Esophagus muscularis mucosa (tissue), 4 donors: ENCODE measurements at regions not wholly inside any gene's neighbourhood (a gene's known extent, or its start where the extent isn't known, plus 50 kb on each side); places are given as distances from the start of the nearest gene placed in this dataset.

ENCODE experiments used
- DNase-seq: peaks from one replicate; pipeline ENCODE4 v3.0.0-alpha.2; 2017; ENCODE audit errors: extremely low spot score
- H3K27ac ChIP-seq, 4 donors: fragments of 200-600 bp; sonication (generic); replicated peaks in 1 of 4; 1 replicate in 3 of 4; 2 replicates in 1 of 4; pipeline ENCODE4 v1.5.1; 2016 to 2019; ENCODE audit warnings: mild to moderate bottlenecking in 1 of 4
- H3K27me3 ChIP-seq, 4 donors: fragments of 200-600 bp; sonication (generic); one replicate each; pipeline versions ENCODE4 v1.5.1 to v1.6.0; 2016 to 2019
- H3K36me3 ChIP-seq, 4 donors: fragments of 200-600 bp; sonication (generic); one replicate each; pipeline ENCODE4 v1.5.1; 2016 to 2019
- H3K4me1 ChIP-seq, 4 donors: fragments of 200-600 bp; sonication (generic); one replicate each; pipeline ENCODE4 v1.5.1; 2016 to 2019
- H3K4me3 ChIP-seq, 4 donors: fragments of 200-600 bp; sonication (generic); 1 replicate in 2 of 4; 2 replicates in 2 of 4; pipeline ENCODE4 v1.5.1; 2016 to 2019; ENCODE audit warnings: mild to moderate bottlenecking in 4 of 4, moderate library complexity in 1 of 4
- H3K9me3 ChIP-seq, 4 donors: fragments of 200-600 bp; sonication (generic); 1 replicate in 3 of 4; 2 replicates in 1 of 4; pipeline ENCODE4 v1.5.1; 2016 to 2019
- EP300 ChIP-seq: sonication (generic); formaldehyde crosslinking; IDR thresholded peaks from one replicate; pipeline ENCODE4 v1.6.1; 2017; ENCODE audit warnings: antibody characterized with exemption
- POLR2A ChIP-seq: fragments of 450-650 bp; IDR thresholded peaks from one replicate; pipeline ENCODE4 v1.6.1; 2017; ENCODE audit warnings: antibody characterized with exemption, moderate library complexity, mild to moderate bottlenecking, low read depth
- POLR2AphosphoS5 ChIP-seq, 2 donors: sonication (generic); formaldehyde crosslinking; IDR thresholded peaks; one replicate each; pipeline ENCODE4 v1.6.1; 2017; ENCODE audit warnings: antibody characterized with exemption in 2 of 2
- WGBS: methylation state at CpG from one replicate; pipeline ENCODE4 v1.1.5; 2018; 5-methylcytosine and 5-hydroxymethylcytosine counted together
- intact Hi-C: fragments of 100-400 bp; cut with DNase I; formaldehyde crosslinking; loops from one replicate; pipeline ENCODE4 v1.15.1; 2023
- TF ChIP-seq, protein P1 (sequence below), 3 experiments: fragments of 200-600 bp in 2 of 3; fragments of 450-650 bp in 1 of 3; sonication (generic) in 2 of 3; IDR thresholded peaks; one replicate each; pipeline ENCODE4 v1.5.1; 2017 to 2019; ENCODE audit warnings: antibody characterized with exemption in 3 of 3, mild to moderate bottlenecking in 2 of 3, moderate library complexity in 1 of 3

DNA sequence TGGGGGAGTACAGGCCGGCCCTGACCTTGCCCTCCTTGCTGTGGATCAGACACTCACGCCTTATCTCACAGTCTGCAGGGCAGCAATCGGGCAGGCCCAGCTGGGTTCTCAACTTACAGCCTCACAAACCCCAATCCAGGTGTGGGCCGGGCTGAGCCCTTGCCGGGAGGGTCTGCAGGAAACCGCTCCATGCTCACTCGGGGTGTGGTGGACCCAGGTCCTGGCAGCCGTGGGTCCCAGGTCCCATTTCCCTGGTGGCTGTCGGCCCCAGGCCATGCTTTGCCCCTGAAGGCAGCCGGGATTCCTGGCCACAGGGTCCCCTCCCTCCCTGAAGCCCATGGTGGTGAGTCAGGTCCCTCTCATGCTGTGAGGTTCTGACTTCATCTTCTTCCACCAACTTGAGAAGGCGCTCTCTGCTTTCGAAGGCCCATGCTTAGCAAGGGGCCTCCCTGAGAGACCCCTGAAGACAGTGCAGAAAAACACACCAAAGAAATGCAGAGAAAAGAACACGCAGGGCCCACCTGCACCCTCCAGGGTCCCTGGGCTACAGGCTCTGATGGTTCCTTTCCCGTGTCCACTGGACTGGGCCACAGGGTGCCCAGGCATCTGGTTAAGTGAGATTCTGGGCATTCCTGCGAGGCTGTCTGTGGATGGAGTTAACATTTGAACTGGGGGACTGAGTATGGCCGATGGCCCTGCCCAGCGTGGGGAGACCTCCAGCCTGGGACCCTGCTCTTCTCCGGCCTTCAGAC, 588.2 kb downstream of the BRD1 start:
- 84% methylated on average over 6 of the region's 18 CpGs for WGBS
- intact Hi-C loops: no loop called here
- peak; percentile 83 for DNase-seq

DNA sequence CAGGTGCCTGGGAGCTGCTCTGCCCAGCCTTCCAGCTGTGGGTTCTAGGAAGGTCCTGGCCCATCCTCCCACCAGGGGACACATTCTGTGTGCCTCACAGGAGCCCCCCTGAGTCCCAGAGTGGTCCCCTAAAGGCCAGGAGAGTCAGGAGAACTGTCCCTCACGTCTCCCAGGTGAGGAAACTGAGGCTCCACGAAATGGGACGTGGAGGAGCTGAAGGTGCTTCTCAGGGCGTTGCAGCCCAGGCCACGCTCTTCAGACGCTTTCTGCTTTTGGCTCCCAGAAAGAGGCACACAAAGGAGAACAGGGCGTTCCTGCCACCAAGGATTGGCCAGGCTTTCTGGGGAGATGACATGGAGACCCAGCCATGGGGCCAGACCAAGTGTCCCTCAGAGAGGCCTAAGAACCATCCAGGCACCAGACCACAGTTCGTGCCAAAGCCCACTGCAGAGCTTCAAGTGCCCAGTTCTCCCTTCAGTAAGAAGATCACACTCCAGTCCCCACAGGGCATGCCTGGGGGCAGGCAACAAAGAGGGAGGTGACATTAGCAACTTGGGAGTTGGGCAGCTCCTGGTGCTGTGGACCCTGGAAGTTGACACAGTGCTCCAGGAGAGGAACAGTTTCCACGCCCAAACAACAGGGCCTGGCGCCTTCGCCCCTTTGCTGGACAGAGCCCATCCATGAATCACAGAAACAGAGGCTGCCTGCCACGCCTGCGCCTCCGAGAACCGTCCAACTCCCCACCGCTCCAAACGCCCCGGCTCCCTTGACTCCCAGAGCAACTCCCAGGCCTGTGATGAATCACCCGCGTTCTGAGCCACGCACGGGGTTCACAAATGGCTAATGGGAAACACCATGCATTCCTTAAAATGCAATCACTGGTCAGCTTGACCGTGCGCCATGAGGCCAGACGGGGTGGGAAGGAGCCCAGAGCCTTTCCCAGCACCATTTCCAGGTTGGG, 589.2 kb downstream of the BRD1 start:
- intact Hi-C loops: no loop called here
- H3K27me3 ChIP-seq: peaks cover 0 to 55% (median 0%) of the 10 kb centered on the region in 4 donors
- H3K4me1 ChIP-seq: no peaks in the 10 kb centered on the region
- WGBS: 68% methylated on average over 18 of the region's 25 CpGs
- no peak overlapping the region for H3K27ac ChIP-seq
- no peaks in the 10 kb centered on the region for H3K9me3 ChIP-seq
- no peak for TF ChIP-seq POLR2AphosphoS5 (IDR thresholded peaks at IDR 0.05)
- TF ChIP-seq, protein P1, sequence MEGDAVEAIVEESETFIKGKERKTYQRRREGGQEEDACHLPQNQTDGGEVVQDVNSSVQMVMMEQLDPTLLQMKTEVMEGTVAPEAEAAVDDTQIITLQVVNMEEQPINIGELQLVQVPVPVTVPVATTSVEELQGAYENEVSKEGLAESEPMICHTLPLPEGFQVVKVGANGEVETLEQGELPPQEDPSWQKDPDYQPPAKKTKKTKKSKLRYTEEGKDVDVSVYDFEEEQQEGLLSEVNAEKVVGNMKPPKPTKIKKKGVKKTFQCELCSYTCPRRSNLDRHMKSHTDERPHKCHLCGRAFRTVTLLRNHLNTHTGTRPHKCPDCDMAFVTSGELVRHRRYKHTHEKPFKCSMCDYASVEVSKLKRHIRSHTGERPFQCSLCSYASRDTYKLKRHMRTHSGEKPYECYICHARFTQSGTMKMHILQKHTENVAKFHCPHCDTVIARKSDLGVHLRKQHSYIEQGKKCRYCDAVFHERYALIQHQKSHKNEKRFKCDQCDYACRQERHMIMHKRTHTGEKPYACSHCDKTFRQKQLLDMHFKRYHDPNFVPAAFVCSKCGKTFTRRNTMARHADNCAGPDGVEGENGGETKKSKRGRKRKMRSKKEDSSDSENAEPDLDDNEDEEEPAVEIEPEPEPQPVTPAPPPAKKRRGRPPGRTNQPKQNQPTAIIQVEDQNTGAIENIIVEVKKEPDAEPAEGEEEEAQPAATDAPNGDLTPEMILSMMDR (IDR thresholded peaks at IDR 0.05): no peak
- TF ChIP-seq EP300: no peak
- no peak for TF ChIP-seq POLR2A
- DNase-seq: peak; percentile 75
- no peak overlapping the region for H3K4me3 ChIP-seq
- no peaks in the 10 kb centered on the region for H3K36me3 ChIP-seq

More for the DNA sequence above, 588.2 kb downstream of the BRD1 start:
- Histone ChIP-seq H3K27ac (no peak overlapping the region), H3K36me3 (no peaks in the 10 kb centered on the region), H3K4me3 (no peak overlapping the region), H3K9me3 (no peaks in the 10 kb centered on the region), H3K27me3 (peaks cover 0 to 58% (median 0%) of the 10 kb centered on the region in 4 donors), H3K4me1 (no peaks in the 10 kb centered on the region)
- TF ChIP-seq EP300 (no peak), POLR2A (no peak), POLR2AphosphoS5 (IDR thresholded peaks at IDR 0.05) (no peak)
- TF ChIP-seq, protein P1 (IDR thresholded peaks at IDR 0.05): no peak

DNA sequence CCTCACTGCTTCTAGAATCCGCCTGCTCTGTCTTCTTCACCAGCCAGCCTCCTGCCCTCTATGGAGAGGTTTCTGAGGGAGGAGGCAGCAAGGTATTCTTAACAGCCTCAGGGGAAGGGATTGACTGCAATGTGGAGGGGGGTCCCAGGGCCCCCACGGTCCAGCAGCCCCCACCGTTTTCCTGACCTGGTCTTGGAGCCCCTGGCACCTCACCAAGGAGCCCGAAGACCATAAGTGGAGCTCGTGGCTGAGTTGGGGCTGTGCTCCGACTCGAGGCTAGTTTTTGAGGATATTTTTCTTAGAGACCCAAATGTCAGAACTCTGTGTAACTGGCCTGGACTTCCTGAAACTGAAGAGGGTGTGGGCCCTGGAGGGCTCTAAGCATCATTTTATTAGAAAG, 590.0 kb downstream of the BRD1 start:
- Histone ChIP-seq H3K4me1 (no peaks in the 10 kb centered on the region), H3K27ac (no peak overlapping the region), H3K36me3 (no peaks in the 10 kb centered on the region), H3K9me3 (no peaks in the 10 kb centered on the region), H3K27me3 (peaks cover 0 to 59% (median 0%) of the 10 kb centered on the region in 4 donors), H3K4me3 (no peak overlapping the region)
- intact Hi-C loops: no loop called here
- WGBS: 51% methylated on average over 6 of the region's 7 CpGs
- peak; percentile 74 for DNase-seq
- TF ChIP-seq POLR2A: no peak
- no peak for TF ChIP-seq EP300
- TF ChIP-seq, protein P1 (IDR thresholded peaks at IDR 0.05): no peak
- TF ChIP-seq POLR2AphosphoS5 (IDR thresholded peaks at IDR 0.05): no peak

DNA sequence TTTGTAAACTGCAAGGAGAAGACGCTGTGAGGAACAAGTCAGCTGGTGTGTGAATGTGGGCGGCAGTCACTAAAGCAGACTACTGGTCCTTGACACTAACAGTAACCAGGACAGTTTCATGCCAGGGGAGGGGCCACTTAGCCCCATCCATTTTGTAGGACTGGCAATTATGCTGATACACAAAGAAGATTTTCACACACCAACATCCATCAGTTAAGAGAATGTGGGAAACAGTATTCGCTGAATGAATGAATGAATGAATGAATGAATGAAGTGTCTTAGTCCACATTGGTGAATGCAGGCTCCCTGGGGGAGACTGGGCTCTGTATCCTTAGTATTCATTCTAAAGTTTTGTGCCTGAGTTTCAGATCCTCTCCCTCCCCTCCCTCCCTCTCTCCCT, 590.4 kb downstream of the BRD1 start:
- Histone ChIP-seq H3K36me3 (no peaks in the 10 kb centered on the region), H3K27me3 (peaks cover 0 to 63% (median 0%) of the 10 kb centered on the region in 4 donors), H3K4me3 (no peak overlapping the region), H3K4me1 (no peaks in the 10 kb centered on the region), H3K27ac (no peak overlapping the region), H3K9me3 (no peaks in the 10 kb centered on the region)
- peak; percentile 77 for DNase-seq
- intact Hi-C loops: no loop called here
- TF ChIP-seq POLR2A: no peak
- no peak for TF ChIP-seq EP300
- TF ChIP-seq, protein P1 (IDR thresholded peaks at IDR 0.05): no peak
- TF ChIP-seq POLR2AphosphoS5 (IDR thresholded peaks at IDR 0.05): no peak
- 74% methylated on average over 3 of the region's 3 CpGs for WGBS
